ENCODE measurements at regions not wholly inside any gene's neighbourhood (a gene's known extent, or its start where the extent isn't known, plus 50 kb on each side); places are given as distances from the start of the nearest gene placed in this dataset.

GRCh38 chr13:63209330-63210017 is 1793.8 kb upstream of the PCDH20 start:
- ChIA-PET POLR2A (no interaction called here), CTCF (no interaction called here)
- H3K27ac Mint-ChIP-seq: no peak overlapping the region
- TF ChIP-seq GRHL2 (CRISPR knock-in tag; IDR thresholded peaks at IDR 0.05; ENCODE audit: insufficient replicate concordance, severe bottlenecking) (no peak), NR2C2 (CRISPR knock-in tag; IDR thresholded peaks at IDR 0.05) (no peak), PREB (CRISPR knock-in tag; IDR thresholded peaks at IDR 0.05; ENCODE audit: borderline replicate concordance) (no peak), FOXJ3 (CRISPR knock-in tag; IDR thresholded peaks at IDR 0.05; ENCODE audit: borderline replicate concordance) (no peak), NFYB (CRISPR knock-in tag; conservative IDR thresholded peaks at IDR 0.05; ENCODE audit: low read depth) (no peak), ZNF396 (CRISPR knock-in tag; IDR thresholded peaks at IDR 0.05; ENCODE audit: borderline replicate concordance) (no peak), FOXP1 (CRISPR knock-in tag; IDR thresholded peaks at IDR 0.05; ENCODE audit: borderline replicate concordance) (no peak), OVOL2 (CRISPR knock-in tag; IDR thresholded peaks at IDR 0.05; ENCODE audit: borderline replicate concordance) (no peak), ZNF512 (CRISPR knock-in tag; IDR thresholded peaks at IDR 0.05; ENCODE audit: borderline replicate concordance) (no peak), CBFB (CRISPR knock-in tag; IDR thresholded peaks at IDR 0.05; ENCODE audit: low read depth) (no peak), ZBTB43 (CRISPR knock-in tag; IDR thresholded peaks at IDR 0.05) (no peak), MLX (CRISPR knock-in tag; IDR thresholded peaks at IDR 0.05) (no peak), TEAD4 (CRISPR knock-in tag; IDR thresholded peaks at IDR 0.05) (no peak), AFF4 (CRISPR knock-in tag; IDR thresholded peaks at IDR 0.05; ENCODE audit: borderline replicate concordance) (no peak), JUN (CRISPR knock-in tag; IDR thresholded peaks at IDR 0.05) (no peak), NR1H2 (CRISPR knock-in tag; IDR thresholded peaks at IDR 0.05) (no peak), E2F4 (CRISPR knock-in tag; IDR thresholded peaks at IDR 0.05; ENCODE audit: borderline replicate concordance, low read depth) (no peak), ZNF281 (CRISPR knock-in tag; IDR thresholded peaks at IDR 0.05) (no peak)
- peaks cover 17% of the 10 kb centered on the region for H3K9me3 Mint-ChIP-seq
- H3K4me3 Mint-ChIP-seq: no peak overlapping the region
- no peak for ATAC-seq
- H3K27me3 Mint-ChIP-seq (ENCODE audit: low read depth): no peaks in the 10 kb centered on the region
- H3K4me1 Mint-ChIP-seq: 0 out of 2 replicates have a peak, but pooled peaks cover 3% of the 10 kb centered on the region
- H3K36me3 Mint-ChIP-seq: peaks cover 17% of the 10 kb centered on the region
- no peak for DNase-seq (ENCODE audit: low spot score)
